Small intestine (tissue), 7 donors: ENCODE measurements at regions not wholly inside any gene's neighbourhood (a gene's known extent, or its start where the extent isn't known, plus 50 kb on each side); places are given as distances from the start of the nearest gene placed in this dataset.
"Not testable (repeated sequence)": the region's sequence is repeated elsewhere in the genome, so short reads cannot be mapped to it uniquely, and the experiment has no call there.

Experiments
- DNase-seq, 2 donors: peaks; one replicate each; pipeline versions ENCODE4 v3.0.0 to v3.0.0-alpha.2; 2013
- FAIRE-seq: peaks from 2 replicates; lab custom pipeline; 2012; peaks lifted over from hg19 to GRCh38; lab: Jason Lieb, UNC
- H3K27ac ChIP-seq, 3 donors: one replicate each; pipeline ENCODE4 v1.5.1; 2013; ENCODE audit warnings: low read length in 2 of 3, mild to moderate bottlenecking in 2 of 3, control low read depth in 1 of 3, inconsistent platforms in 1 of 3, low read depth in 1 of 3, moderate library complexity in 1 of 3
- H3K27me3 ChIP-seq, 3 donors: one replicate each; pipeline ENCODE4 v1.6.1; 2013; ENCODE audit warnings: low read length in 3 of 3, inconsistent platforms in 1 of 3; ENCODE audit not compliant: control insufficient read depth in 3 of 3, insufficient read depth in 3 of 3
- H3K36me3 ChIP-seq, 3 donors: one replicate each; pipeline ENCODE4 v1.6.1; 2013; ENCODE audit warnings: low read length in 3 of 3, inconsistent platforms in 1 of 3, low read depth in 1 of 3, mild to moderate bottlenecking in 1 of 3, moderate library complexity in 1 of 3; ENCODE audit not compliant: control insufficient read depth in 3 of 3, insufficient read depth in 2 of 3
- H3K4me1 ChIP-seq, 3 donors: one replicate each; pipeline ENCODE4 v1.6.1; 2013; ENCODE audit warnings: low read length in 2 of 3, inconsistent platforms in 1 of 3, low read depth in 1 of 3, mild to moderate bottlenecking in 1 of 3, moderate library complexity in 1 of 3; ENCODE audit not compliant: control insufficient read depth in 3 of 3, insufficient read depth in 2 of 3
- H3K4me3 ChIP-seq, 3 donors: one replicate each; pipeline ENCODE4 v1.5.1; 2013; ENCODE audit warnings: low read length in 3 of 3, control low read depth in 1 of 3, inconsistent platforms in 1 of 3, low read depth in 1 of 3, mild to moderate bottlenecking in 1 of 3, moderate library complexity in 1 of 3
- H3K9me3 ChIP-seq, 2 donors: one replicate each; pipeline ENCODE4 v1.6.1; 2013; ENCODE audit warnings: low read depth in 1 of 2, low read length in 1 of 2; ENCODE audit not compliant: control insufficient read depth in 2 of 2, insufficient read depth in 1 of 2
- WGBS, 3 donors: extraction: QIAGEN DNeasy Blood & Tissue Kit; methylation state at CpG; one replicate each; pipeline ENCODE4 v1.1.7; 2013; 5-methylcytosine and 5-hydroxymethylcytosine counted together
- donor health status: healthy with polysubstance abuse.
- donor health status: control.
- donor health status: control.
- donor health status: Bipolar disorder and iron deficiency.
- donor health status: healthy.

DNA sequence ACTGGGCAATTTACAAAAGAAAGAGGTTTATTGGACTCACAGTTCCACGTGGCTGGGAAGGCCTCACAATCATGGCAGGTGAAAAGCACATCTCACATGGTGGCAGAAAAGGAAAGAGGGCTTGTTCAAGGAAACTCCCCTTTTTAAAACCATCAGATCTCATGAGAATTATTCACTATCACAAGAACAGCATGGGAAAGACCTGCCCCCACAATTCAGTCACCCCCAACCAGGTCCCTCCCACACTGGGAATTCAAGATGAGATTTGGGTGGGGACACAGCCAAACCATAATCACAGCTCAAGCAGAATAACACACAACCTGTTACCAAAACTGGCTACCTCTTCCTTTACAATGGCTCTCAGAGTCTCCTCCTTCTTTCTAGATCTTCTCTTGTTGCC is 85.5 kb downstream of the VCPKMT start:
- FAIRE-seq = not testable (repeated sequence)
- 65 to 77% (median 76%) methylated on average over 1 of the region's 1 CpG for WGBS, 3 donors

DNA sequence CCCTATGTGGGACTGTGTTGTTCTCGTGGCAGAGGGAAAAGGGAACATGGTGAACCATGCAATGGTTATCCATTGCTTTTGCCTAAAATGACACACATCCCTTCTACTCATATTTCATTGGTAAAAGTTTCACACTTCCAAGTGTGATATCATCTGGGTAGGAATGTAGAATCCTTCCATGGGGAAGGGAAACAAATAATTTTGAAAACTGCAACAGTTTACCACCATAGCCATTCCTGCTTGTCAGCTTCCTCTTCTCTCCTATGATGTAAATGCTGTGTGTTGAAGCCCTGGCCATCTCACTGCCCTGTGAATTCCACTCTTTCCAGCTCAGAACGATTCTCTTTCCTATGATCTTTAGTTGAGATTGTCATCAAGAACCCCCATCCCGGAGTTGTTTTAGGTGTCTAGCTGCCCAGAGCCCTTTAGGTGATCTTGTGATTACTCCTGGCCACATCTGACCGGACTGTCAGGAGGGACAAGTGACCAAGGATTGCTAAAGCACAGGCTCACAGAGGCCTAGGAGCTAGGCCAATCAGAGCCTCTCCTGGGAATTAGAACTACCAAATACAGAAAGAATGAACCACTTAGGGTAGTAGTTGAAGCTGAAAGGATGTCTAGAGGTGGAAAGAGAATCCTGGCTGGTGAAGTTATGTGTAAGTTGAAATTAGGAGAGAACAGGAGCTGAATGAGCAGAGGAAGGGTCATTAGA is 84.6 kb downstream of the VCPKMT start:
- WGBS, 3 donors = 83 to 94% (median 92%) methylated on average over 4 of the region's 4 CpGs
- Histone ChIP-seq H3K9me3 (no peaks in the 10 kb centered on the region), H3K36me3 (no peaks in the 10 kb centered on the region), H3K4me3 (no peak overlapping the region), H3K27ac (no peak overlapping the region), H3K4me1 (no peaks in the 10 kb centered on the region), H3K27me3 (no peaks in the 10 kb centered on the region)
- no peak for DNase-seq
- FAIRE-seq = no peak

More for the DNA sequence above, 85.5 kb downstream of the VCPKMT start:
- DNase-seq, H3K9me3 ChIP-seq, H3K4me3 ChIP-seq, H3K27me3 ChIP-seq, H3K36me3 ChIP-seq, H3K4me1 ChIP-seq, H3K27ac ChIP-seq: not testable (repeated sequence)

DNA sequence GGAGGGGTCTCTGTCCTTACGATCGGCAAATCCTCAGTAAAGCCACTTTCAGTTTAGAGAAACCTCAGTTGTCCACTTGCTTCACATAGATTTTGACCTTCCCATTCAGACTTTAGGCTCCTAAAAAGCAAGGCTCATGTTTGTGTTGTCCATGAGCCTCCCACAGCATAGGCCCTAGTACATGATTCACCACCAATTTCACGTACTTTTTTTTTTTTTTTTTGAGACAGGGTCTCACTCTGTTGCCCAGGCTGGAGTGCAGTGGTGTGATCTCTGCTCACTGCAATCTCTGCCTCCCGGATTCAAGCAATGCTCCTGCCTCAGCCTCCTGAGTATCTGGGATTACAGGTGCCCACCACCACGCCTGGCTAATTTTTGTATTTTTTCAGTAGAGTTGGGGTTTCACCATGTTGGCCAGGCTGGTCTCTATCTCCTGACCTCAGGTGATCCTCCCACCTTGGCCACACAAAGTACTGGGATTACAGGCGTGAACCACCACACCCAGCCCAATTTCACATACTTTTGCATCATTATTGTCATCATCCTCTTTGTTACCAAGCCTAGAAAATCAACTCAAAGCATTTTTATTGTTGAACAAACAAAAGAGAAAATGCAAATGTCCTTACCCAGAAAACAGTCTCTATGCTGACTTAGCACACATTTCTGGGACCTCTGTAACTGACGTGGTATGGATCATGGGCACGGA is 83.8 kb downstream of the VCPKMT start:
- not testable (repeated sequence) for DNase-seq, H3K27me3 ChIP-seq, H3K4me1 ChIP-seq, H3K27ac ChIP-seq, H3K36me3 ChIP-seq, FAIRE-seq, H3K4me3 ChIP-seq, H3K9me3 ChIP-seq
- 88 to 92% (median 90%) methylated on average over 8 of the region's 8 CpGs for WGBS, 3 donors

DNA sequence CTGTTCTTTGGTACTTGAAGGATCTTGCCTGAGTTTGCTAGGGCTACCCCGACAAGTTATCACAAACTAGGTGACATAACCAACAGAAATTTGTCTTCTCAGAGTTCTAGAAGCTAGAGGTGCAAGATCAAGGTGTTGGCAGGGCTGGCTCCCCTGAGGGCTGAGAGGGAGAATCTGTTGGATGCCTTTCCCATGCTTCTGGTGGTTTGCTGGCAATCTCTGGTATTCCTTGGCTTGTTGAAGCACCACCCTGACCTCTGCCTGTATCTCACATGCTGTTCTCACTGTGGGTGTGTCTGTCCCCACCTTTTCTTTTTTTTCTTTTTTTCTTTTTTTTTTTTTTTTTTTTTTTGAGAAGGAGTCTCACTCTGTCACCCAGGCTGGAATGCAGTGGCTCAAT is 81.2 kb downstream of the VCPKMT start:
- DNase-seq = no peak
- Histone ChIP-seq H3K36me3 (no peaks in the 10 kb centered on the region), H3K4me3 (no peak overlapping the region), H3K4me1 (peaks cover 3 to 11% (median 5%) of the 10 kb centered on the region in 3 donors), H3K27ac (no peak overlapping the region), H3K9me3 (no peaks in the 10 kb centered on the region), H3K27me3 (no peaks in the 10 kb centered on the region)
- no peak for FAIRE-seq
- WGBS, 3 donors = 88 to 89% (median 88%) methylated on average over 1 of the region's 1 CpG

DNA sequence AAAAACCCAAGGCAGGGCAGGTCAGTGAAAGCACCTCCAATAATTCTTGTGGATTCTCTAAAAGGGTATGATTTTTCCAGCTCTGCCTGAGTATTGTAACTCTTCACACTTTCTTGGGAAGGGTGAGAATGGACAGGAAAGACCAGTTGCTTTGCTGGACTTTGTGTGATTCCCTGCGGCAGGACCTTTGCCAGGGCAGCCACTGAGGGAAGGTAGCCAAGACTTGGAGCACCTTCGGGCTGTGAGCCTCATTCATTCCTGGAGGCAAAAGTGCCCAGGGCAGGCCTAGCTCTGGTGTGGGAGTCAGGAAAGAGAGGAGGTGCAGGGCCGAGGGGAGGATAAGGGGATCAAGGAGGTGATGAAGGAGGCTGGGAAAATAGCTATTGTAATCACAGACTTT is 80.2 kb downstream of the VCPKMT start:
- H3K36me3 ChIP-seq = no peaks in the 10 kb centered on the region

DNA sequence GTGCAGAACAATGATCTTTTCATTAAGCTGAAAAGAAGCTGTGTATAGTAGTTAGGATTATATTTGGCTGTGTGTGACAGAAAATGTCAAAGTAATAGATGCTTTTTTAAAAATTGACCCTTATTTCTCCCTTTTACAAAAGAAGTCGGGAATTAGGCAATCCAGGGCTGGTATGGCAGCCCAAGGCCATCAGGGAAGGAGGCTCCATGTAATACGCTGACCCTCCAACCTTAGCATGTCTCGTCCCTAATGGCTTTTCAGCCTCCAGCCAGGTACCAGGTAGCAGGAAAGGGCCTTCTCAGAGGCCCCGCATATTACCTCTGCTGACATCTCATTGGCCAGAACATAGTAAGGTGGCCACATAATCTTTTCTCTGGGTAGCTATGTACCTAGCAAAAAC is 79.7 kb downstream of the VCPKMT start:
- no peak overlapping the region for H3K4me3 ChIP-seq

More for the DNA sequence above, 80.2 kb downstream of the VCPKMT start:
- DNase-seq (no peak), FAIRE-seq (no peak)
- Histone ChIP-seq H3K4me1 (peaks cover 12 to 14% (median 13%) of the 10 kb centered on the region in 3 donors), H3K9me3 (no peaks in the 10 kb centered on the region), H3K27ac (no peak overlapping the region), H3K27me3 (no peaks in the 10 kb centered on the region), H3K4me3 (no peak overlapping the region)
- 79 to 90% (median 79%) methylated on average over 3 of the region's 3 CpGs for WGBS, 3 donors

DNA sequence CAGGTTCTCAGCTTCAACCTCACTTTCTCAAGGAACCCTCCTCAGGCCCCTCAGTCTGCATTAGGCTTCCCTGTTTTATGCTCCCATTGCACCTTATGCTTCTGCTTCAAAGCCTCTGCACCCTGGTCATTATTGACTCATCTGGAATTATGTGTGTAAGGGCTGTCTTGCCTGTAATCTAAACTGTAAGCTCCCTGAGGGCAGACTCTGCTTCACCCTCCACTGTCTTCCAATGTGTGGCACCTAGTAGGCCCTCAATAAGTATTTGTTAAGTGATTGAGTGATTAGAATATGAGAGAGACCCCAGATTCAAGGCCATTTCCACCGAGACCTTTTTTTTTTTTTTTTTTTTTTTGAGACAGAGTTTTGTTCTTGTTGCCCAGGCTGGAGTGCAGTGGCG is 79.1 kb downstream of the VCPKMT start:
- Histone ChIP-seq H3K27ac (no peak overlapping the region), H3K4me3 (no peak overlapping the region), H3K27me3 (no peaks in the 10 kb centered on the region), H3K9me3 (no peaks in the 10 kb centered on the region), H3K36me3 (no peaks in the 10 kb centered on the region), H3K4me1 (peaks cover 12 to 15% (median 14%) of the 10 kb centered on the region in 3 donors)
- WGBS, 3 donors = 94 to 100% (median 100%) methylated on average over 2 of the region's 2 CpGs
- DNase-seq = no peak
- no peak for FAIRE-seq

More for the DNA sequence above, 79.7 kb downstream of the VCPKMT start:
- no peaks in the 10 kb centered on the region for H3K9me3 ChIP-seq
- DNase-seq (no peak), FAIRE-seq (no peak)
- 90 to 98% (median 94%) methylated on average over 4 of the region's 4 CpGs for whole genome bisulfite sequencing, 3 donors
- H3K36me3 ChIP-seq = no peaks in the 10 kb centered on the region
- no peaks in the 10 kb centered on the region for H3K27me3 ChIP-seq
- peaks cover 12 to 15% (median 14%) of the 10 kb centered on the region in 3 donors for H3K4me1 ChIP-seq
- H3K27ac ChIP-seq = no peak overlapping the region

DNA sequence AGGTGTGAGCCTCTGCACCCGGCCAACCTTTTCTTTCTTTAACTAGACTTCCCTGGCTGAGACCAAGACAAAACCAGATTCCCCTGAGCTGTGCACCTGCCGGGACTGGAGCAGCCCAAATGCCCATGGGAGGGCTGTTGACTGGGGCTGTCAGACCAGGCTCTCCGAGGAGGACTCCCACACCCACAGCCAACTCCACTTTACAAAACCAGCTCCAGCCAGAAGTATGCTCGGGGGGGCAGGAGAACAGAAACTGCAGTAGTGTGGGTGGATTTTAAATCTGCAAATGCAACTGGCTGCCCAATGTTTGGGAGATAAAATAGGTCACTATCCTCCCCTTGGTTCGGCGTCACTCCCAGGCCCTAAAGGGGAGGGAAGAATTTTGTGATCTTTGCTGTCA is 78.5 kb downstream of the VCPKMT start:
- no peak for DNase-seq
- Histone ChIP-seq H3K9me3 (no peaks in the 10 kb centered on the region), H3K4me1 (peaks cover 12 to 15% (median 14%) of the 10 kb centered on the region in 3 donors), H3K36me3 (no peaks in the 10 kb centered on the region), H3K4me3 (no peak overlapping the region), H3K27me3 (no peaks in the 10 kb centered on the region), H3K27ac (peak overlapping the region in 1 of 3 donors; percentile 23)
- FAIRE-seq = no peak
- 64 to 75% (median 67%) methylated on average over 6 of the region's 6 CpGs for WGBS, 3 donors
